HEK293T (cell line): ENCODE measurements at regions not wholly inside any gene's neighbourhood (a gene's known extent, or its start where the extent isn't known, plus 50 kb on each side); places are given as distances from the start of the nearest gene placed in this dataset.

Experiments
- CTCF ChIA-PET: fragments of 350-600 bp; formaldehyde crosslinking; extraction: SDS; loops from one replicate; lab custom pipeline; 2021; ENCODE audit warnings: antibody characterized with exemption, inconsistent platforms; lab: Yijun Ruan, JAX
- POLR2A ChIA-PET: fragments of 350-600 bp; formaldehyde crosslinking; extraction: SDS; loops from one replicate; lab custom pipeline; 2020; ENCODE audit warnings: antibody characterized with exemption, inconsistent platforms; lab: Yijun Ruan, JAX
- DNase-seq: peaks from one replicate; pipeline ENCODE4 v3.0.0; 2012; ENCODE audit warnings: mixed read lengths; ENCODE audit errors: extremely low spot score
- ARNT ChIP-seq: fragments of 450-650 bp; IDR thresholded peaks from 2 replicates; pipeline ENCODE4 v1.6.1; 2017; ENCODE audit warnings: mild to moderate bottlenecking
- BHLHE40 ChIP-seq: fragments of 450-650 bp; IDR thresholded peaks from 2 replicates; pipeline ENCODE4 v1.6.1; 2016; ENCODE audit warnings: mild to moderate bottlenecking, moderate library complexity, borderline replicate concordance
- CTBP1 ChIP-seq: fragments of 450-650 bp; IDR thresholded peaks from 2 replicates; pipeline ENCODE4 v1.6.1; 2016; ENCODE audit warnings: borderline replicate concordance
- ELF4 ChIP-seq: fragments of 450-650 bp; IDR thresholded peaks from 2 replicates; pipeline ENCODE4 v1.6.1; 2017; ENCODE audit warnings: antibody characterized with exemption
- FOXA1 ChIP-seq: fragments of 450-650 bp; IDR thresholded peaks from 2 replicates; pipeline ENCODE4 v1.6.1; 2016; ENCODE audit warnings: mild to moderate bottlenecking
- FOXK2 ChIP-seq: fragments of 450-650 bp; IDR thresholded peaks from 2 replicates; pipeline ENCODE4 v1.6.1; 2016; ENCODE audit warnings: mild to moderate bottlenecking
- FOXM1 ChIP-seq: fragments of 450-650 bp; IDR thresholded peaks from 2 replicates; pipeline ENCODE4 v1.6.1; 2017; ENCODE audit warnings: mild to moderate bottlenecking, borderline replicate concordance
- HDGF ChIP-seq: fragments of 450-650 bp; IDR thresholded peaks from 2 replicates; pipeline ENCODE4 v1.6.1; 2017; ENCODE audit warnings: antibody characterized with exemption, borderline replicate concordance
- L3MBTL2 ChIP-seq: fragments of 450-650 bp; conservative IDR thresholded peaks from 2 replicates; pipeline ENCODE4 v1.6.1; 2016; ENCODE audit warnings: mild to moderate bottlenecking
- LEF1 ChIP-seq: fragments of 450-650 bp; IDR thresholded peaks from 2 replicates; pipeline ENCODE4 v1.6.1; 2017; ENCODE audit warnings: mild to moderate bottlenecking, borderline replicate concordance
- NFRKB ChIP-seq: fragments of 450-650 bp; IDR thresholded peaks from 2 replicates; pipeline ENCODE4 v1.6.1; 2016; ENCODE audit warnings: mild to moderate bottlenecking, moderate library complexity
- SP1 ChIP-seq: fragments of 450-650 bp; IDR thresholded peaks from 2 replicates; pipeline ENCODE4 v1.6.1; 2017
- SUZ12 ChIP-seq: fragments of 450-650 bp; IDR thresholded peaks from 2 replicates; pipeline ENCODE4 v1.6.1; 2016; ENCODE audit warnings: mild to moderate bottlenecking
- TARDBP ChIP-seq: fragments of 450-650 bp; IDR thresholded peaks from 2 replicates; pipeline ENCODE4 v1.6.1; 2016
- ZNF384 ChIP-seq: fragments of 450-650 bp; IDR thresholded peaks from 2 replicates; pipeline ENCODE4 v1.6.1; 2016
- TF ChIP-seq, protein P1 (sequence below): fragments of 450-650 bp; IDR thresholded peaks from 2 replicates; pipeline ENCODE4 v1.6.1; 2016

DNA sequence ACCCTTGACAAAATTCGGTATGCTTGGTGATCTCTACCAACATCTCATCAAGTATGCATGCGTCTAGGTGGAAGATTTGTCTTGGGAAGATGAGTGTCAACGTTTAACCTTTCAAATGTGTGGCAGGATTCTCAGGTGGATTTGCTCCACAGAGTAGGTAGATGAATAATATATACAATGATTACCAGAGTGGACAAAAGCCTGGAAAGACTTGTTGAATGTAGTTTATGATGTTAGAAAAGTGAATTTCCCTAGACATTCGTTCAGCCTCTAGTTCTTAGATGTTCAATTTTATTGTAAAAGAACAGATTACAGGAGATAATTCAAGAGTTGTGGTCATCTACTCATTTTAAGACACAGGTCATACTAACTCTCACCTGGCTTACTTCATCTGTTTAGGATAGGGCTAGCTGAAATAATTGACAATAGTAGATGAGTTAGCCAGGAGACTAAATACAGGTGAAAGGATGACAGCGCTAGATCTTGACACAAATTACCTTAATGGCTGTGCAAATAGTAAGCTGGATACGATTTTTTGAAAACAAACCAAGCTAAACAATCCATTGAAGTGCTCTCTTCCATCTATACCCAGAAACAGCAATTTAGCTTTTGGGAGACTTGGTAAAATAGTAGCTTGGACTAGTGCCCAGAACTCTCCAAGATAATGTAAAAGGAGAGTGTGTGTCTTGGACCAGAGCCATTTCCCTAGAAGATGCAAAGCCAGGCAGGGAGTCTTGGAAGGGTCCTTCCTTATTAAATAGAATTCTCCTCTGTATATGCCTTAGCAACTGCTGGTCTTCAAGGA lies 168.0 kb downstream of the DACT1 start:
- TF ChIP-seq ELF4 (no peak), FOXA1 (no peak), CTBP1 (no peak), NFRKB (no peak), FOXK2 (no peak), SUZ12 (no peak), FOXM1 (no peak), LEF1 (no peak), HDGF (no peak), ARNT (no peak), BHLHE40 (no peak), L3MBTL2 (no peak), ZNF384 (no peak), TARDBP (no peak)
- TF ChIP-seq, protein P1, sequence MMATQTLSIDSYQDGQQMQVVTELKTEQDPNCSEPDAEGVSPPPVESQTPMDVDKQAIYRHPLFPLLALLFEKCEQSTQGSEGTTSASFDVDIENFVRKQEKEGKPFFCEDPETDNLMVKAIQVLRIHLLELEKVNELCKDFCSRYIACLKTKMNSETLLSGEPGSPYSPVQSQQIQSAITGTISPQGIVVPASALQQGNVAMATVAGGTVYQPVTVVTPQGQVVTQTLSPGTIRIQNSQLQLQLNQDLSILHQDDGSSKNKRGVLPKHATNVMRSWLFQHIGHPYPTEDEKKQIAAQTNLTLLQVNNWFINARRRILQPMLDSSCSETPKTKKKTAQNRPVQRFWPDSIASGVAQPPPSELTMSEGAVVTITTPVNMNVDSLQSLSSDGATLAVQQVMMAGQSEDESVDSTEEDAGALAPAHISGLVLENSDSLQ = no peak
- POLR2A ChIA-PET = no interaction called here
- CTCF ChIA-PET = interaction anchor here (0.9 to 2.3 kb wide), 4 partner anchors 11 to 164 kb away, joined by 3 to 8 read pairs (median 3); no protein-coding TSS in a partner anchor
- DNase-seq = no peak

DNA sequence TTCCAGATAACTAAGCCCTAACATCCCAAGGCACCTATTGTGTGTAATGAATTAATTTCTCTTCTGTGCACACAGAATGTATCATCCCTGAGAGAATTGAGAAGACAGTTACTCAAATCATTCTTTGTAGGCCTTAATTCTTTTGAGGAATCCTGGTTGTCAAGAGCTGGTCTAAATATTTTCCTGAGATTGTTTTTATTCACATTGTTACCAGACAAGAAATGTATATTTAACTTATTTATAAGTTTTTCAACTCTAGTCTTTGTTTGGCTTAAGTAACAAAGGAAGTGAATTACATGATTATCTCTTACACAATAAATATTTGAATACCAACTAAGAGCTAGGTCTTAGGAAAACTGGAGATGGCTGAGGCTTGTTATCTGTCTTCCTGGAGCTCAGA lies 169.4 kb downstream of the DACT1 start:
- no peak for DNase-seq
- ChIA-PET CTCF (interaction anchor here (1.5 to 2.3 kb wide), 2 partner anchors 10 to 35 kb away, joined by 3 to 8 read pairs; no protein-coding TSS in a partner anchor), POLR2A (no interaction called here)
- TF ChIP-seq SP1 (no peak), SUZ12 (no peak), FOXA1 (no peak), BHLHE40 (no peak), HDGF (no peak), LEF1 (no peak)

DNA sequence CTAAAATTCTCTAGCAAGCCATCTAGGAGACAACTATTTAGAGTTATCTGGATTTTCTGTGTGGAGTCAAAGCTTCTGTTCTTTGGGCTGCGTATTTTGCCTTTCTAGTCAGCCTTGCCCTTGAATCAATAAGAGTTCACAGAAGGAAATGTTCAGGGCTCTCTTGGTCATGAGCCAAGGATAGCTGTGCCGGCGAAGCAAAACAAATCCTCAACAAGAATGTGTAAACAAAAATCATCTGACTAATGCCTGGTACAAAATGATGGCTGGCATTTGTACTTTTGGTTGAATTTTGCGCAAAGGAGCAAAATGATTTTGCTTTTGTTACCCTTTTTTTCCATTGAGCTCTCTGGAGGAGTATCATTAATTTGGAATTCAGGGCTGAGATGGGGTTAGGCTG lies 171.1 kb downstream of the DACT1 start:
- no peak for DNase-seq
- TF ChIP-seq BHLHE40 (no peak), SP1 (no peak), ZNF384 (no peak), SUZ12 (no peak), LEF1 (no peak), L3MBTL2 (no peak)
- TF ChIP-seq, protein P1 = no peak
- ChIA-PET CTCF (interaction anchor here (0.6 kb wide), 1 partner anchor 14 kb away, joined by 3 read pairs; no protein-coding TSS in a partner anchor), POLR2A (no interaction called here)

DNA sequence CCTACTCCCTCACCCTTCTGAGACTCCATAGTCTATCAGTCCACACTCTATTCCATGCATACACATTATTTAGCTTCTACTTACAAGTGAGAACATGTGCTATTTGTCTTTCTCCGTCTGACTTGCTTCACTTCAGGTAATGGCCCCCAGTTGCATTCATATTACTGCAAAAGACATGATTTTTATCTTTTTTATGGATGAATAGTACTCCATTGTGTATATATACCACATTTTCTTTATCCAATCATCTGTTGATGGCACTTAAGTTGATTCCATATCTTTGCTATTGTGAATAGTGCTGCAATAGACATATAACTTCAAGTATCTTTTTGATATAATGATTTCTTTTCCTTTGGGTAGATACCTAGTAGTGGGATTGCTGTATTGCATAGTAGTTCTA lies 171.8 kb downstream of the DACT1 start:
- ChIA-PET POLR2A (interaction anchor here (1.0 kb wide), 1 partner anchor 11 kb away, joined by 3 read pairs; no protein-coding TSS in a partner anchor), CTCF (interaction anchor here (0.7 kb wide), 1 partner anchor 130 kb away, joined by 3 read pairs; no protein-coding TSS in a partner anchor)
- TF ChIP-seq LEF1 (no peak), FOXA1 (no peak), ZNF384 (no peak), ELF4 (no peak), SP1 (no peak), NFRKB (no peak), FOXK2 (no peak), SUZ12 (no peak), ARNT (no peak), BHLHE40 (no peak), CTBP1 (no peak), FOXM1 (no peak), L3MBTL2 (no peak)
- TF ChIP-seq, protein P1 = no peak
- DNase-seq = no peak

DNA sequence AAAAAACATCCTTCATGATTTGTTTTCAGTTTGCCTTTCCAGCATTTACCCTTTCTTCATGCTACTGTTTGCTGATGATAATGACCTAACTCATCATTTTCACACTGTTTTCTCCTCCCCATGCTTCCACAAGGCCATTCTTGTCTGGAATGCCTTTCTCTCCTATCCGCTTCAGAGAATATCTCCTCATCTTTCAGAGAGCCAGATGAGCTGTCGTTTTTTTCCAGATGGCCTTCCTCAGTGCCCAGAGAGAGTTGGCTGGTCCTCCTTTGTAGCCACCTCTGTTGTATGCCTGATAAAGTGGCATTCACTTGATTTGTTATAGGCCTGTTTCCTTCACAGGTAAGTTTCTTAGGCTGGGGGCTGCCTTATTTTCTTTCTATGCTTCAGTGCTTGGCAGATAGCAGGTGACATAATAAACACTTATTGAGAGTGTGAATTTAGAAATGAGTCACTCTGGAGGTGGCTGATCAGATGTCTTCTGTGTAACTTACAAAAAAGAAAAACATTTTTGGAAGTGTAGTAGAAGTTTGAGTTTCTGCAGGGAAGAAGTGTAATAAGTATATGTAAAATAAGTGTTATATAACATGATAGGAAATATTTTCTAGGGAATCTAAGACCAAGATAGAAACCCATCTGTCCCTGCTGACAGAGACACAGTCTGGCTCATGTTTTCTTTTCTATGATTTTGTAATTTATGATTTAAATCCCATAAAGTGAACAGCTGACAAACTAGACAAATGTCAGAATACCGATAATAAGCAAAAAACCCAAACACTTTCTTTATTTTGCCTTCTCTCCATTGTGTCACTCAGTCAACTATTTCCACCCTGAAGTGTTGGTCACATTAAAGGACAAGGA lies 174.5 kb downstream of the DACT1 start:
- ChIA-PET POLR2A (no interaction called here), CTCF (interaction anchor here (0.5 kb wide), 1 partner anchor 154 kb away, joined by 3 read pairs; no protein-coding TSS in a partner anchor)
- no peak for DNase-seq
- TF ChIP-seq L3MBTL2 (no peak), TARDBP (no peak), HDGF (no peak), ARNT (no peak), BHLHE40 (no peak), LEF1 (no peak), ELF4 (no peak), FOXA1 (no peak), SUZ12 (no peak), CTBP1 (no peak), FOXK2 (no peak), NFRKB (no peak), SP1 (no peak), ZNF384 (no peak)

DNA sequence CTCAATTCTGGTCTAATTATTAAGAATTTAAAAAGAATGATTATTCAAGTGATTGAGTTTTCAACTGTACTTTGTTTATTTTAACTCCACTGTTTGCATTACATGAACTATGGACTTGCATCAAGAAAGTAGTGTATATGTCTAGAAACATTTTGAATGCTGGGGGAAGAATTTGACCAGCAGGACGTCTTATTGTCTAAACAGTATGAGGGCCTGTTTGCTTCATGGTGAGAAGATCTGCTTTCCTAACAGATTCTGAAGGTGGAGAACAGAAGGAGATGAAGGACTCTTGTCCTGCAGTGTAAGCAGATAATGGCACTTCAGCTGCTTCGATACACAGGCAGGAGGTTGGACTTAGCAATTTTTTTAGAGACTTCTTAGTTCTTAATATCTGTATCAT lies 176.0 kb downstream of the DACT1 start:
- ChIA-PET CTCF (no interaction called here), POLR2A (no interaction called here)
- no peak for TF ChIP-seq L3MBTL2
- no peak for TF ChIP-seq CTBP1
- no peak for TF ChIP-seq ZNF384
- TF ChIP-seq ARNT = no peak
- no peak for TF ChIP-seq TARDBP
- TF ChIP-seq, protein P1 = no peak
- DNase-seq = no peak
